ENCODE measurements at regions not wholly inside any gene's neighbourhood (a gene's known extent, or its start where the extent isn't known, plus 50 kb on each side); places are given as distances from the start of the nearest gene placed in this dataset.

DNA sequence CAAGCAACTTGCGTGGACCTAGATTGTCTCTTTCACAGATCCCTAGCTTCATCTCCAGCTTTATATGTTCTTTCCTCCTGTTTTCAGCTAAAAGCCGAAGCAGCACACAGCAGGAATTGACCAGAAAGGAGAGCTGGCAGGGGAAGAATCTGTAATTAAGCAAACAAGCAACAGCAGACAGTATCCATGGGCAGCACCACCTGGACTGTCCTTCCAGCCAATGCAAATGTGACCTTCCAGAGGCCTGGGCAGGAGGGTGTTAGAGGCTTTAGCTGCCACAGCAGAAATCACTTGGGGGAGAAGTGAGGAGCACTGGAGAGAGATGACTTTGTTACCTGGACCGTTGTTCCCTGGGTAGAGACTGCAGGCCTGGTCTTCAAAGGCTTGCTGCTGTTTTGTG is 427.6 kb upstream of the GOT2 start:
- Histone ChIP-seq H3K27ac (no peak overlapping the region), H3K36me3 (replicated peaks) (no peaks in the 10 kb centered on the region), H3K27me3 (replicated peaks) (no peaks in the 10 kb centered on the region), H3K4me3 (ENCODE audit: low read depth, low read length) (no peak overlapping the region)
- in situ Hi-C loops (cut with HindIII; ENCODE audit: low pct_ligation_motif_present, low sequenced_read_pairs) = no loop called here
- no peak for DNase-seq
- no peak for TF ChIP-seq CTCF (IDR thresholded peaks at IDR 0.05; ENCODE audit: low read depth, low read length, missing control alignments)

- Histone ChIP-seq H3K27me3 (replicated peaks) (no peaks in the 10 kb centered on the region), H3K4me3 (ENCODE audit: low read depth, low read length) (no peak overlapping the region), H3K27ac (no peak overlapping the region), H3K36me3 (replicated peaks) (no peaks in the 10 kb centered on the region)
- DNase-seq = no peak
- in situ Hi-C loops (cut with HindIII; ENCODE audit: low pct_ligation_motif_present, low sequenced_read_pairs) = no loop called here
- TF ChIP-seq CTCF (IDR thresholded peaks at IDR 0.05; ENCODE audit: low read depth, low read length, missing control alignments) = no peak
These were observed 420.2 kb upstream of the GOT2 start for GRCh38 chr16:59154295-59154694.

DNA sequence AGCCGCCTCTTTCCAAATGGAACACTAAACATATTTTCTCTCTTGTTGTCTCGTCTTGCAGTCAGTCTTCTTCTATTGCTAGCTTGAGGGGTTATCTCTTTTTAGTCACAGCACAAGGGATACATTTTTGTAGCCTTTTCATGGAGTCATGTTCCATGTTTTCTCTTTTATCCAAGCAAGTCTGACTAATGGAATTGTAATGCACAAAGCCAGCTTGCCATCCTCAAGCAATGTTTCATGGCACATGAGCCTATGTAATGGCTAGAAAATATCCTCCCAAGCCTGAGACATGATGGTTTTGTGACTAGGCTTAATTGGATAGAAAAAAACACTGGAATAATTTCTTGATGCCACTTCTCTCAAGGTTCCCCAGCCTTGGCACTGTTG is 414.6 kb upstream of the GOT2 start:
- no peak overlapping the region for H3K4me3 ChIP-seq (ENCODE audit: low read depth, low read length)
- peak; percentile 18 for DNase-seq
- no peak for TF ChIP-seq CTCF (IDR thresholded peaks at IDR 0.05; ENCODE audit: low read depth, low read length, missing control alignments)
- H3K27ac ChIP-seq = no peak overlapping the region
- in situ Hi-C loops (cut with HindIII; ENCODE audit: low pct_ligation_motif_present, low sequenced_read_pairs) = no loop called here
- H3K27me3 ChIP-seq (replicated peaks) = no peaks in the 10 kb centered on the region
- H3K36me3 ChIP-seq (replicated peaks) = no peaks in the 10 kb centered on the region

- DNase-seq = peak; percentile 2
These were observed 414.1 kb upstream of the GOT2 start for GRCh38 chr16:59148056-59148768.

GRCh38 chr16:59146140-59146539 is 412.0 kb upstream of the GOT2 start:
- DNase-seq = no peak
- TF ChIP-seq CTCF (IDR thresholded peaks at IDR 0.05; ENCODE audit: low read depth, low read length, missing control alignments) = no peak
- Histone ChIP-seq H3K4me3 (ENCODE audit: low read depth, low read length) (no peak overlapping the region), H3K27me3 (replicated peaks) (no peaks in the 10 kb centered on the region), H3K27ac (no peak overlapping the region), H3K36me3 (replicated peaks) (no peaks in the 10 kb centered on the region)
- in situ Hi-C loops (cut with HindIII; ENCODE audit: low pct_ligation_motif_present, low sequenced_read_pairs) = no loop called here

More at GRCh38 chr16:59148056-59148768, 414.1 kb upstream of the GOT2 start:
- in situ Hi-C loops (cut with HindIII; ENCODE audit: low pct_ligation_motif_present, low sequenced_read_pairs) = no loop called here
- Histone ChIP-seq H3K27me3 (replicated peaks) (no peaks in the 10 kb centered on the region), H3K27ac (no peak overlapping the region), H3K4me3 (ENCODE audit: low read depth, low read length) (no peak overlapping the region), H3K36me3 (replicated peaks) (no peaks in the 10 kb centered on the region)
- TF ChIP-seq CTCF (IDR thresholded peaks at IDR 0.05; ENCODE audit: low read depth, low read length, missing control alignments) = no peak

DNA sequence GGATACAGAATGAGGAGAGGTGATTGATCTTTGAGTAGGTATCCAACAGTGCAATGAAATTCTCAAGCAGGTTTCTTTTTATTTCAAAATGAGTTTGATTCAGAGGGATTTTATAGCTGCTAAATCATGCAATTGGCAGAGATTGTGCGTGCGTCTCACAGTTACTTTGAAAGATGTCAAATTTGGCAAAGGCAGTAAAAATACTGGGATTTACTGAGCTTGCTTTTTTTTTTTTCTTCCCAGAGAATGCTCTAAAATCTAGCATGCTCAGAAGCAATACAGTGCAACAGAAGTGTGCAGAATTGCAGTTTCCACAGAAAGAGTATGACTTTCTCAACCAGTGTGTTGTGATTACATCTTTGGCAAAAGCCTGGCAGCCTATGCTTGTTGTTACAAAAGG is 410.7 kb upstream of the GOT2 start:
- Histone ChIP-seq H3K27me3 (replicated peaks) (no peaks in the 10 kb centered on the region), H3K4me3 (ENCODE audit: low read depth, low read length) (no peak overlapping the region), H3K27ac (no peak overlapping the region), H3K36me3 (replicated peaks) (no peaks in the 10 kb centered on the region)
- in situ Hi-C loops (cut with HindIII; ENCODE audit: low pct_ligation_motif_present, low sequenced_read_pairs) = no loop called here
- TF ChIP-seq CTCF (IDR thresholded peaks at IDR 0.05; ENCODE audit: low read depth, low read length, missing control alignments) = no peak
- DNase-seq = no peak
